Left ventricle myocardium inferior (tissue), 1 donor: ENCODE measurements at regions not wholly inside any gene's neighbourhood (a gene's known extent, or its start where the extent isn't known, plus 50 kb on each side); places are given as distances from the start of the nearest gene placed in this dataset.
"Not testable (repeated sequence)": the region's sequence is repeated elsewhere in the genome, so short reads cannot be mapped to it uniquely, and the experiment has no call there.

Source experiments
- DNase-seq: peaks from one replicate; pipeline ENCODE4 v3.0.0-alpha.2; 2020
- H3K27ac ChIP-seq: fragments of 200-600 bp; replicated peaks from 2 replicates; pipeline ENCODE4 v1.8.0; 2021
- H3K27me3 ChIP-seq: fragments of 200-600 bp; 2 replicates; pipeline ENCODE4 v1.8.0; 2021; ENCODE audit warnings: low read depth
- H3K36me3 ChIP-seq: fragments of 200-600 bp; 2 replicates; pipeline ENCODE4 v1.8.0; 2021
- H3K4me1 ChIP-seq: fragments of 200-600 bp; 2 replicates; pipeline ENCODE4 v1.8.0; 2021
- H3K4me3 ChIP-seq: fragments of 200-600 bp; 2 replicates; pipeline ENCODE4 v1.8.0; 2021; ENCODE audit warnings: mild to moderate bottlenecking, moderate library complexity
- H3K9me3 ChIP-seq: fragments of 200-600 bp; replicated peaks from 2 replicates; pipeline ENCODE4 v1.8.0; 2021
- intact Hi-C: fragments of 100-400 bp; cut with micrococcal nuclease; formaldehyde crosslinking; loops from one replicate; pipeline ENCODE4 v1.11.0; 2022
- TF ChIP-seq, protein P1 (sequence below): fragments of 200-600 bp; IDR thresholded peaks from 2 replicates; pipeline ENCODE4 v1.8.0; 2021; ENCODE audit warnings: antibody characterized with exemption, mild to moderate bottlenecking, borderline replicate concordance
- donor health status: DM: no; HTN: yes; CAD: no; lungs with severe emphysema.

DNA sequence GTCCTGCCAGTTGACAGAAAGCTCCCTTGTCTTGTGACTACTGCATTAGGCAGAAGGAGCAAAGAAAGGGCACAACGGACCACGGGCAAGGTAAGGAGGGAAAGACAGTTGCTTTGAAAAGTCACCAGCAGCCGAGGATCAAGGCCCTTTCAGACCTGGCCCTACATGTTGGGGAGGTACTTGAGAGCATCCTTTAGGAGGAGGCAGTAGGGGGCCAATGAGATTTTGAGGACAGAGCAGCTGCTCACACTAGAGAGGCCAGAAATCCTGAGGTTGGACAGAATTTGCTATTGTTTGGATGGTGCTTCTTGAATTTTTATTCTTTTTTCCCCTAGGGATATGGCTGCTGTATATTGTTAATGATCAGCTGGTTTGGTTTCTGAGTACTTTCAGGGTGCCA is 135.5 kb upstream of the PZP start:
- Histone ChIP-seq H3K4me1 (no peaks in the 10 kb centered on the region), H3K9me3 (no peaks in the 10 kb centered on the region), H3K4me3 (no peak overlapping the region), H3K27ac (no peak overlapping the region), H3K27me3 (no peaks in the 10 kb centered on the region), H3K36me3 (no peaks in the 10 kb centered on the region)
- TF ChIP-seq, protein P1, sequence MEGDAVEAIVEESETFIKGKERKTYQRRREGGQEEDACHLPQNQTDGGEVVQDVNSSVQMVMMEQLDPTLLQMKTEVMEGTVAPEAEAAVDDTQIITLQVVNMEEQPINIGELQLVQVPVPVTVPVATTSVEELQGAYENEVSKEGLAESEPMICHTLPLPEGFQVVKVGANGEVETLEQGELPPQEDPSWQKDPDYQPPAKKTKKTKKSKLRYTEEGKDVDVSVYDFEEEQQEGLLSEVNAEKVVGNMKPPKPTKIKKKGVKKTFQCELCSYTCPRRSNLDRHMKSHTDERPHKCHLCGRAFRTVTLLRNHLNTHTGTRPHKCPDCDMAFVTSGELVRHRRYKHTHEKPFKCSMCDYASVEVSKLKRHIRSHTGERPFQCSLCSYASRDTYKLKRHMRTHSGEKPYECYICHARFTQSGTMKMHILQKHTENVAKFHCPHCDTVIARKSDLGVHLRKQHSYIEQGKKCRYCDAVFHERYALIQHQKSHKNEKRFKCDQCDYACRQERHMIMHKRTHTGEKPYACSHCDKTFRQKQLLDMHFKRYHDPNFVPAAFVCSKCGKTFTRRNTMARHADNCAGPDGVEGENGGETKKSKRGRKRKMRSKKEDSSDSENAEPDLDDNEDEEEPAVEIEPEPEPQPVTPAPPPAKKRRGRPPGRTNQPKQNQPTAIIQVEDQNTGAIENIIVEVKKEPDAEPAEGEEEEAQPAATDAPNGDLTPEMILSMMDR = no peak
- DNase-seq = no peak
- intact Hi-C loops = no loop called here

DNA sequence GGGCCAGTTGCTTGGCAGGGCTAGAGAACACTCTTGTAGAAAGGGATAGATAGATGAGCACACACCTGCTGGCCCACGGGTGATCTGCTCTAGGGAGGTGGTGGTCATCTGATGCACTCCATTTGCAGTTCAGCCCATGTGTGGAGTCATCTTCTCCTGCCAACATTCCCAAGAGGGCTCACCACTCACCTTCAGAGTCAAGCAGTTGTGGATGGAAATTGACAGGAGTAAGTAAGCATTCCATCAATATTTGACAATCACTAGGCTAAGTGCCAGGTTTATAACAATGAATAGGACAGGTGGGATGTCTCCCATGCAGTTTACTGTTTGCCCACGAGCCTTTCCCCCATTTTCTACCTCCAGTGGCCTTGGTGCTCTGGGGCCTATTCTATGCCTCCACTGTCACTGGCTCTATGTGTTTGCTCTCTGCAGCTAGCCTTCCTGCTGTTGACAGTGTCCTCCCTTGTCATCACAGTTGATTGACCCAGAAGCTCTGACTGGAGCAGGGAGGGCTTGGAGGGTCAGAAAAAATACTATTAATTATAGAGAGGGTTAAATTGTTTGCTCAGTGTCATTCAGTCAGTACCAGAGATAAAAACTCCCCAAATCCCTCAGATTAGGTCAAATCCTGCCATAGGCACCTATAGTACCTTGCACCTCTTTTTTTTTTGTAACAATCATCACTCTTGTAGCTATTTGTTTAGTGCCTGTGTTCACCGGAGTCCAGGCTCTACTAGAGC is 134.6 kb upstream of the PZP start:
- H3K27me3 ChIP-seq = no peaks in the 10 kb centered on the region
- no peak overlapping the region for H3K27ac ChIP-seq
- intact Hi-C loops = no loop called here
- no peak overlapping the region for H3K4me3 ChIP-seq
- no peak for DNase-seq
- H3K9me3 ChIP-seq = no peaks in the 10 kb centered on the region
- H3K4me1 ChIP-seq = no peaks in the 10 kb centered on the region
- no peaks in the 10 kb centered on the region for H3K36me3 ChIP-seq
- TF ChIP-seq, protein P1 = no peak

DNA sequence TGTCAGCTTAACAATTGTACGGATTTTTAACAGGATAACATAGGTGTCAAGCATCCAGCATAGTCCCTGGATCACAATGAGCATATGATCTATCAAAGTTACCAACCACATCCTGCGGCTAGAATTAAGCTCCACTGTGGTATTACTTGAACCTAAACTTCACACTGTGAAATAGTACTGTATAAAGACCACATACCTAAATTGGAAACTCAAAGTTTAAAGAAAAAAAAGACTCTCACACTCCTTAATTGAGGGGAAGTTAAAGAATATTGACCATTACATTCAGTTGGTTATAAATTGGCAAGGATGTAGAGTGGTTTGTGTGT is 133.0 kb upstream of the PZP start:
- TF ChIP-seq, protein P1 = no peak
- DNase-seq = no peak
- intact Hi-C loops = no loop called here
- Histone ChIP-seq H3K27me3 (no peaks in the 10 kb centered on the region), H3K9me3 (peaks cover 12% of the 10 kb centered on the region), H3K4me1 (no peaks in the 10 kb centered on the region), H3K27ac (no peak overlapping the region), H3K4me3 (no peak overlapping the region), H3K36me3 (no peaks in the 10 kb centered on the region)

DNA sequence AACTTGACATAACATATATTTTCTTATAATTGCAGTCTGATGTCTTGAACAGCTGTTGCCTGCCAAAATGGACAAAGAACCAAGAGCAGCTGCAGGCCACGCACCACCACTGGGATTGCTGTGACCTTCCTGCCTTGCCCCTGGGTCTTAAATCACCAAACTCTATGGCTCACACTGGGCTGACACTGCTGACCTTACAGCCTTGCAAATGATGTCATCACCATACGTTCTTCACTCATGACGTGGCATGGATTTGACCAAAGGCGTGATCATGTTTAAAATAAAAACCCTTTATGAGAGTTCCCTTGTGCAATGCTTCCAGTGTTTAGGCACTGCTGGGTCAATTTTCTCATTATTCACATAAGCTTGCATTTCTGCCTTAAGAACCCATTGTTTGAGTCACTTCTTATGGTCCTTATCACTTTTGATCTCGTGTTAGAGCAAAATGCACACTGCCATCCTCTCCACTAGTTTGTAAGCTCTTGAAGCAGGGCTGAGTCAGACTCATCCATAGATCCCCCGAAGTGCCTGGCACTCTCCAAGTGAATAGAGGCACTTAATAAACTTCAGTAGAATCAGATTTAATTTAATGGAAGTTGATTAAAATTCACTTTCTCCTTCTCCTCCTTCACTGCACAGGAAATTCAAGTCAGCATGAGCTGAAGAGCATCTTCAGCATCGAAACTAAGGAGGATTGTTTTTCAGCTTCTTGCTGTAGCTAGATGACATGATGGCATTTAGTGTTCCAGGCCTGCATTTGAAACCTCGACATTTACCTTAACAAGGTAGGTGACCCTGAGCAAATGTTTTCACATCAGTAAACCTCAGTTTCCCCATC is 132.4 kb upstream of the PZP start:
- Histone ChIP-seq H3K27ac (no peak overlapping the region), H3K9me3 (peaks cover 15% of the 10 kb centered on the region), H3K36me3 (no peaks in the 10 kb centered on the region), H3K4me1 (no peaks in the 10 kb centered on the region), H3K4me3 (no peak overlapping the region), H3K27me3 (no peaks in the 10 kb centered on the region)
- intact Hi-C loops = no loop called here
- DNase-seq = no peak
- TF ChIP-seq, protein P1 = no peak

DNA sequence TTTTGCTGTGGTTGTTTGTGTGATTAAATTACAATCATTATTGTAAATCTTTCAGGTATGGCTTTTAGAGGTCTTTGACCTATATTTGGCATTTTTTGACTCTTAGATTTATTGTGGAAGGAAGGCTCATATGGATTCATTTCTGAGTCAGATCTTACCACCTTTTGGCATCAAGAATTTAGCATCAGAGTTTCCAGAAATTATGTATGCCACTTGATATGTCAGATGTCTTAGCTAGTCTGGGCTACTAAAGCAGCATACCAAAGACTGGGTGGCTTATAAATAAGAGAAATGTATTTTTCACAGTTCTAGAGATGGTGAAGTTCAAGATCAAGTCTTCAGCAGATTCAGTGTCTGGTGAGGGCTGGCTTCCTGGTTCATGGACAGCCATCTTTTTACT is 129.5 kb upstream of the PZP start:
- Histone ChIP-seq H3K27ac (no peak overlapping the region), H3K36me3 (no peaks in the 10 kb centered on the region), H3K4me1 (no peaks in the 10 kb centered on the region), H3K27me3 (no peaks in the 10 kb centered on the region), H3K9me3 (peaks cover 15% of the 10 kb centered on the region), H3K4me3 (no peak overlapping the region)
- intact Hi-C loops = no loop called here
- DNase-seq = no peak
- TF ChIP-seq, protein P1 = no peak

DNA sequence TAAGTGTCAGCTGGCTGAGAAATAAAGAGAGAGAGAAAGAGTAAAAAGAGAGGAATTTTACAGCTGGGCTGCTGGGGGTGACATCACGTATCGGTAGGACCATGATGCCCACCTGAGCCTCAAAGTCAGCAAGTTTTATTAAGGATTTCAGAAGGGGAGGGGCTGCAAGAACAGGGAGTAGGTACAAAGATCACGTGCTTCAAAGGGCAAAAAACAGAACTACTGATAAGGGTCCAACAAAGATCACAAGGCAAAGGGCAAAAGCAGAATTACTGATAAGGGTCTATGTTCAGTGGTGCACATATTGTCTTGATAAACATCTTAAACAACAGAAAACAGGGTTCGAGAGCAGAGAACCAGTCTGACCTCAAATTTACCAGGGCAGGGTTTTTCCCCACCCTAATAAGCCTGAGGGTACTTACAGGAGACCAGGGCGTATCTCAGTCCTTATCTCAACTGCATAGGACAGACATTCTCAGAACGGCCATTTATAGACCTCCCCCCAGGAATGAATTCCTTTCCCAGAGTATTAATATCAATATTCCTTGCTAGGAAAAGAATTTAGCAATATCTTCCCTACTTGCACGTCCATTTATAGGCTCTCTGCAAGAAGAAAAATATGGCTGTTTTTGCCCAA is 128.3 kb upstream of the PZP start:
- peaks cover 15% of the 10 kb centered on the region for H3K9me3 ChIP-seq
- DNase-seq, H3K27me3 ChIP-seq, H3K27ac ChIP-seq, H3K4me3 ChIP-seq, H3K36me3 ChIP-seq, intact Hi-C loops, H3K4me1 ChIP-seq: not testable (repeated sequence)
